ENCODE measurements at regions not wholly inside any gene's neighbourhood (a gene's known extent, or its start where the extent isn't known, plus 50 kb on each side); places are given as distances from the start of the nearest gene placed in this dataset.

GRCh38 chr10:3516234-3516922, 268.6 kb downstream of the KLF6 start:
- H3K27me3 ChIP-seq (ENCODE audit: insufficient read depth), result no peaks in the 10 kb centered on the region
- H3K36me3 ChIP-seq (replicated peaks in 1 of 2; ENCODE audit: control insufficient read depth in 1 of 2, insufficient read depth in 2 of 2, low read length in 1 of 2), result no peaks in the 10 kb centered on the region
- H3K9ac ChIP-seq, result no peak overlapping the region
- TF ChIP-seq YY1 (IDR thresholded peaks at IDR 0.05; ENCODE audit: low read depth) (no peak), SIN3A (IDR thresholded peaks at IDR 0.05; ENCODE audit: borderline replicate concordance, low read depth, low read length) (no peak)
- no peak overlapping the region for H3K27ac ChIP-seq (ENCODE audit: low read depth in 2 of 2, low read length in 1 of 2)
- ChIA-PET POLR2A (no interaction called here), CTCF (no interaction called here)
- no peaks in the 10 kb centered on the region for H3K79me2 ChIP-seq (ENCODE audit: insufficient read depth)
- H3K4me1 ChIP-seq (ENCODE audit: control insufficient read depth in 1 of 2, insufficient read depth in 2 of 2, low read depth in 1 of 2, low read length in 1 of 2), result no peaks in the 10 kb centered on the region
- no peak overlapping the region for H3K4me3 ChIP-seq (ENCODE audit: low read depth in 2 of 2, low read length in 1 of 2)
- H3K9me2 ChIP-seq, result no peaks in the 10 kb centered on the region
- no peaks in the 10 kb centered on the region for H3K9me3 ChIP-seq
- no peaks in the 10 kb centered on the region for H3F3A ChIP-seq (replicated peaks; ENCODE audit: insufficient read depth)
- DNase-seq, result no peak
- H4K20me1 ChIP-seq (ENCODE audit: insufficient read depth), result no peaks in the 10 kb centered on the region
- WGBS (ENCODE audit: low lambda C conversion rate), result 88% methylated on average over 11 of the region's 14 CpGs
- no peak overlapping the region for H3K4me2 ChIP-seq
- no peak overlapping the region for H2AFZ ChIP-seq (ENCODE audit: low read depth)

DNA sequence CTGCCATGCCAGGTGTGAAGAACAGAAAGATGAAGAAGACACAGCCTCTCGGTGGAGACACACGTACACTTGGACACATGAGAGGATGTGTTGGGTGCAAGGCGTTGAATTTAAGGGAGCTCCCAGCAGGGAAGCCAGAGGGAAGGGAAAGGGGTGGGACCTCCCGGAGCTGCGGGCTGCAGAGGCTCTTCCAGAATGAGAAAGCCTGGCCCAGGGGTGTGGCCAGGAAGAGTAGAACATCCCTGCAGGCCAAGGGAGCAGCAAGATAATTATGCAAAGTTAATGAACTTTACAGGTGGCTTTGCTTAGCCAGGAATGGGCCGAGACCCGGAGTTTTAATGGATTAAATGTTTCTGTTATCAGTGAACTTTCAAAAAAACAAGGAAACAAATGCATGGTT, 270.3 kb downstream of the KLF6 start:
- Histone ChIP-seq H3K4me1 (ENCODE audit: control insufficient read depth in 1 of 2, insufficient read depth in 2 of 2, low read depth in 1 of 2, low read length in 1 of 2) (no peaks in the 10 kb centered on the region), H4K20me1 (ENCODE audit: insufficient read depth) (no peaks in the 10 kb centered on the region), H3K4me2 (no peak overlapping the region), H3F3A (replicated peaks; ENCODE audit: insufficient read depth) (no peaks in the 10 kb centered on the region), H3K36me3 (replicated peaks in 1 of 2; ENCODE audit: control insufficient read depth in 1 of 2, insufficient read depth in 2 of 2, low read length in 1 of 2) (no peaks in the 10 kb centered on the region), H2AFZ (ENCODE audit: low read depth) (no peak overlapping the region), H3K9ac (no peak overlapping the region), H3K9me2 (no peaks in the 10 kb centered on the region), H3K79me2 (ENCODE audit: insufficient read depth) (no peaks in the 10 kb centered on the region), H3K27ac (ENCODE audit: low read depth in 2 of 2, low read length in 1 of 2) (no peak overlapping the region), H3K9me3 (no peaks in the 10 kb centered on the region), H3K4me3 (ENCODE audit: low read depth in 2 of 2, low read length in 1 of 2) (no peak overlapping the region), H3K27me3 (ENCODE audit: insufficient read depth) (no peaks in the 10 kb centered on the region)
- POLR2A ChIA-PET, result no interaction called here
- CTCF ChIA-PET, result no interaction called here
- DNase-seq, result no peak
- 89% methylated on average over 7 of the region's 7 CpGs for WGBS (ENCODE audit: low lambda C conversion rate)
- TF ChIP-seq SIN3A (IDR thresholded peaks at IDR 0.05; ENCODE audit: borderline replicate concordance, low read depth, low read length) (no peak), USF2 (IDR thresholded peaks at IDR 0.05; ENCODE audit: borderline replicate concordance, low read depth, low read length) (no peak), TCF12 (IDR thresholded peaks at IDR 0.05) (no peak)
- TF ChIP-seq, protein P1, sequence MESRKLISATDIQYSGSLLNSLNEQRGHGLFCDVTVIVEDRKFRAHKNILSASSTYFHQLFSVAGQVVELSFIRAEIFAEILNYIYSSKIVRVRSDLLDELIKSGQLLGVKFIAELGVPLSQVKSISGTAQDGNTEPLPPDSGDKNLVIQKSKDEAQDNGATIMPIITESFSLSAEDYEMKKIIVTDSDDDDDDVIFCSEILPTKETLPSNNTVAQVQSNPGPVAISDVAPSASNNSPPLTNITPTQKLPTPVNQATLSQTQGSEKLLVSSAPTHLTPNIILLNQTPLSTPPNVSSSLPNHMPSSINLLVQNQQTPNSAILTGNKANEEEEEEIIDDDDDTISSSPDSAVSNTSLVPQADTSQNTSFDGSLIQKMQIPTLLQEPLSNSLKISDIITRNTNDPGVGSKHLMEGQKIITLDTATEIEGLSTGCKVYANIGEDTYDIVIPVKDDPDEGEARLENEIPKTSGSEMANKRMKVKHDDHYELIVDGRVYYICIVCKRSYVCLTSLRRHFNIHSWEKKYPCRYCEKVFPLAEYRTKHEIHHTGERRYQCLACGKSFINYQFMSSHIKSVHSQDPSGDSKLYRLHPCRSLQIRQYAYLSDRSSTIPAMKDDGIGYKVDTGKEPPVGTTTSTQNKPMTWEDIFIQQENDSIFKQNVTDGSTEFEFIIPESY (IDR thresholded peaks at IDR 0.05; ENCODE audit: borderline replicate concordance, low read depth), result no peak
- TF ChIP-seq, protein P2, sequence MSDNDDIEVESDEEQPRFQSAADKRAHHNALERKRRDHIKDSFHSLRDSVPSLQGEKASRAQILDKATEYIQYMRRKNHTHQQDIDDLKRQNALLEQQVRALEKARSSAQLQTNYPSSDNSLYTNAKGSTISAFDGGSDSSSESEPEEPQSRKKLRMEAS (IDR thresholded peaks at IDR 0.05; ENCODE audit: low read depth), result no peak

DNA sequence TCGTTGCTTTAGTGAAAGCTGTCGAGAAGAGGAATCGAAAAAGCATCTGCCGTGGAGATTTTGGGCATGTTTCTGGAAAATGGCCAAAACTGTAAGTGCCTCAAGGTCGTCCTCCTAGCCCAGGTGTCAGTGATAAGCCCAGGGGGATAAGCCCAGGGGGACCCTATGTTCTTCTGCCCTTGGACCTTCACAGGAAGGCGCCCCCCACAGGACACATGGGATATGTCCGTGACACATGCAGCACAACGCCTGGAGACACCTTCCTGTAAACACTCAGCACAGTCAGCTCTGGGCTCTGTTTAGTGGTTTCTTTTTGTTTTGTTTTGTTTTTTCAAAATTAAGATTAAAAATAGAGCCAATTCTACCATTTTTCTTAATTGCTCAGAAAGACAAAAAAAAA, 272.7 kb downstream of the KLF6 start:
- no peak overlapping the region for H3K4me3 ChIP-seq (ENCODE audit: low read depth in 2 of 2, low read length in 1 of 2)
- ChIA-PET CTCF (interaction anchor here (0.6 kb wide), 1 partner anchor 911 kb away, joined by 3 read pairs; no protein-coding TSS in a partner anchor), POLR2A (no interaction called here)
- no peaks in the 10 kb centered on the region for H3K36me3 ChIP-seq (replicated peaks in 1 of 2; ENCODE audit: control insufficient read depth in 1 of 2, insufficient read depth in 2 of 2, low read length in 1 of 2)
- DNase-seq, result no peak
- H3K9me2 ChIP-seq, result no peaks in the 10 kb centered on the region
- no peaks in the 10 kb centered on the region for H3K79me2 ChIP-seq (ENCODE audit: insufficient read depth)
- 69% methylated on average over 8 of the region's 8 CpGs for WGBS (ENCODE audit: low lambda C conversion rate)
- H3F3A ChIP-seq (replicated peaks; ENCODE audit: insufficient read depth), result no peaks in the 10 kb centered on the region
- H3K9me3 ChIP-seq, result no peaks in the 10 kb centered on the region
- H2AFZ ChIP-seq (ENCODE audit: low read depth), result no peak overlapping the region
- H3K9ac ChIP-seq, result no peak overlapping the region
- no peaks in the 10 kb centered on the region for H3K4me1 ChIP-seq (ENCODE audit: control insufficient read depth in 1 of 2, insufficient read depth in 2 of 2, low read depth in 1 of 2, low read length in 1 of 2)
- H3K27me3 ChIP-seq (ENCODE audit: insufficient read depth), result no peaks in the 10 kb centered on the region
- H4K20me1 ChIP-seq (ENCODE audit: insufficient read depth), result no peaks in the 10 kb centered on the region
- H3K4me2 ChIP-seq, result no peak overlapping the region
- TF ChIP-seq, protein P1 (IDR thresholded peaks at IDR 0.05; ENCODE audit: borderline replicate concordance, low read depth), result no peak
- TF ChIP-seq CTCF (IDR thresholded peaks at IDR 0.05), result peak; percentile 24; the same call in 1 of the 2 replicates
- no peak overlapping the region for H3K27ac ChIP-seq (ENCODE audit: low read depth in 2 of 2, low read length in 1 of 2)

All from SK-N-SH (cell line).